ENCODE measurements at regions not wholly inside any gene's neighbourhood (a gene's known extent, or its start where the extent isn't known, plus 50 kb on each side); places are given as distances from the start of the nearest gene placed in this dataset.

DNA sequence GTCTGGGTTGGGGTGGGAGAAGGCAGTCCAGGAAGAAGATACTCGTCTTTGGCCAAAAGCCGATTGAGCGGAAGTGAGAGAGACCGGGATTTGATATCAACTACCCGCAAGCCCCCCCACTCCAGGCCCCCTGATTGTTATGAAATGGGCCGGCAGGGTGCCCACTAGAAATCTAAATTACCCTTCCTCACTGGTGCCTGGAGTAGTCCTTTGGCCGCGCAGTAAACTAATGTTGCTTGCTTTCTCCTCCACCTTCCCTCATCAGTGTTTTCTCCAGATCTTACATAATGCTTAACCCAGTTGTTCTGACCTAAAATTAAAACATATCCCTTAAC lies 119.2 kb upstream of the BARHL2 start:
- no peak for TF ChIP-seq EZH2 (IDR thresholded peaks at IDR 0.05)
- no peak for TF ChIP-seq POLR2AphosphoS5 (IDR thresholded peaks at IDR 0.05; ENCODE audit: borderline replicate concordance, low read depth, low read length)
- no peak for TF ChIP-seq FOXP2 (optimal IDR thresholded peaks at IDR 0.05; ENCODE audit: control extremely low read depth, extremely low read length, insufficient read depth)
